Limb (tissue), 2 donors: ENCODE measurements at regions not wholly inside any gene's neighbourhood (a gene's known extent, or its start where the extent isn't known, plus 50 kb on each side); places are given as distances from the start of the nearest gene placed in this dataset.

Experiments used
- DNase-seq, 2 donors: peaks; one replicate each; pipeline ENCODE4 v3.0.0-alpha.2; 2016; ENCODE audit errors: extremely low spot score in 2 of 2

DNA sequence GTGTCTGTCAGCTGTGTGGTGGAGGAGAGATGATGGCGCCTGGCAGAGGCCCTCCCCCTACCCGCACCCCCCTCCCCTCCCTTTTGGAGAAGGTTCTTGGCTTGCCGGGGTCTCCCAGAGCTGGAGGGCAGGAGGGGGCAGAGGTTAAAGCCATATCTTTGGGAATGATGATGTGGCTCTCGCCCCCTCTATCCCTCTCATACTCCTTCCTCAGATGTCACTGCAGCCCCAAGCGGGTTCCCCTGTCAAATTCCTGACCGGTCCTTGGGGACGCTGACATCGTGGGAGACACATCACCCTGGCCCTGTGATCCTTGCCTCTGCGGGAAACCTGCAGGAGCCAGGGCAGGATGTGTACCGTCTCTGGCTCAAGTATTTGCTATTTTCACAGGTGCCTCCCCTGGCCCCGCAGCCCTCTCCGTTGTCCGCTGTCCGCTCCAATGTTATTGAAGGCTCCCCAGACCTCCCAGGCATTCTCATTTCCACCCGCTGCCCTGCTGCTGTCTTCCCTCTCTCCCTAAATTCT is 109.5 kb downstream of the FOXD1 start:
- DNase-seq, result peak in 1 of 2 donors; percentile 44

DNA sequence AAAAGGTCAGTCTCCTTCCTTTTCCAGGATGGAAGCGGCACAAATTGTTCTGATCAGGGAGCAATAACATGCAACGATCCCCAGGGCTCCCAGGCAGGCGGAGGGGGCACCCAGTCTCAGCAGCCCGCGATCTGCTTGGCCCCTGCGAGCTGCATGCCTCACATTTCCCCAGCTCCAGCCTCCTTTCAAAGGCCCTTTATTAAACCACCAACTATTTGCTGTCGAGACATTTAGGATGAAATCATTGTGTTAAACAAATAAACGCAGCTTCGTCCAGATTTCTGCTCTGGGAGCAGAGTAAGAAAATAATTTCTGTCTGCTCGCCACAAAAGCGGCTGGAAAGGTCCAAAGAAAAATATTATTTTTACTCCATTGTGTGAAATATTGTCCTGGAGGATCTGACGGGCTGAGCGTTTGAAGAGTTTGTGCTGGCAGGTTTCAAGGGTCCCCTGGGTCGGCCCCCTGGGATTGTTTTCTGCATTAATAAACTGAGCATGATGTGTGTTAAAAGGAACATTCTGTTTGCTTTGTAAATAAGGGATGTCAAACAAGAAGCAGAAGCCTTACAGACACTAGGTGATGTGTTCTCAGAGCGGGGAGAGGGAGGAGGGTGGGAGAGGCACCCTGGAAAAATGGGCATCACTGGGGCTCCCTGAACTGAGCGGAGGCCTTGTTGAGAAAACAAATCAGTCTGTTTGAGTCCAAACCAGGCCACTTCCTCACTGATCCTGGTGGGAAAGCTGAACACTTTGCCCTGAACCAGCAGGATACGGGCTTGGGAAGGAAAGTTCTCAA is 110.1 kb downstream of the FOXD1 start:
- peak in 1 of 2 donors; percentile 63 for DNase-seq

DNA sequence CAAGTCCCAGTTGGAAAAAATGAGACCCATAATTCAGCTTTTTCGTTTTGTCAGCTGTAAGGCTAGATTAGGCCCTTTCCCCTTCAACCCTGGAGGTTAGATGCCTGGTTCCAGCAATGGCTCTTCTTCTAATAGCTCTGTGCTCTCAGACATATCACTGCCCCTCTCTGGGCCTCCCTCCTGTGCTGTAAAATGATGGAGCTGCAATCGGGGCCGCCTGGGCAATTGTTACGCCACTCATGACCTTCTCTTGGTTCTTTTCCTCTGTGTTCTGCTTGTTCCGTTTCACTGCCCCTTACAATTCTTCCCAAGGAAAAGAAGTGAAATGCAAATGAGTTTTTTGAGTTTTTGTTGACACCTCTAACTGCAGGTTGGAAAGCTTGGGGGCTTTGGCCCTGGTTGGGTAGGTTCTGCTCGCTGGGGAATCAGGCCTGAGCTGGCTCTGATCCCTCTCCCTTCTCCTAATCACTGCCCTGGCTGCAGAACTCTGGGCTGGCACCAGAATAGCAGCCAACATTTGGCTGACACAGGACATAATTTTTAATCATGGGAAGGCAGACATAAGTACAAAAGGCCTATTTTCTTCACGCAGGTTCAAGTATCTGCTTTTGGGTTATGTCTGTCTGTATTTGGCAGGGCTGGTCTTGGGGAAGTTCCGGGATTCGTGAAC is 110.9 kb downstream of the FOXD1 start:
- DNase-seq, result peak in 1 of 2 donors; percentile 29

DNA sequence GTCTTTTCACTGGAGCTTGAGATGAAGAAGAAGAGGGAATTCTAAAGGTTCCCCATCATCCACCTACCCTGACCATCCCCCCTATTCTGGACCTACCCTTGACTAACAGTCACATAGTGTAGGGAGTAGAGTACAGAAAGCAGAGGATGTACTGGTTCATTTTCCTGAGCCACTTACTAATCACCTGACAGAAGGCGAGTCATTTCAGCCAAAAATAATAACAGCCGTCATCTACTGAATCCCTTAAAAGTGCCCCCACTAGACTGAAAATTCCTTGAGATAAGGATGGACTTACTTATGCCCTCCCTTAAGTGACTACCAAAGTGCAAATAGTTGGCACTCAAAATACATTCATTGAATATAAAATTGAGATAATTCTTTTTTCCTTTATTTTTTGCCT is 112.2 kb downstream of the FOXD1 start:
- no peak for DNase-seq

DNA sequence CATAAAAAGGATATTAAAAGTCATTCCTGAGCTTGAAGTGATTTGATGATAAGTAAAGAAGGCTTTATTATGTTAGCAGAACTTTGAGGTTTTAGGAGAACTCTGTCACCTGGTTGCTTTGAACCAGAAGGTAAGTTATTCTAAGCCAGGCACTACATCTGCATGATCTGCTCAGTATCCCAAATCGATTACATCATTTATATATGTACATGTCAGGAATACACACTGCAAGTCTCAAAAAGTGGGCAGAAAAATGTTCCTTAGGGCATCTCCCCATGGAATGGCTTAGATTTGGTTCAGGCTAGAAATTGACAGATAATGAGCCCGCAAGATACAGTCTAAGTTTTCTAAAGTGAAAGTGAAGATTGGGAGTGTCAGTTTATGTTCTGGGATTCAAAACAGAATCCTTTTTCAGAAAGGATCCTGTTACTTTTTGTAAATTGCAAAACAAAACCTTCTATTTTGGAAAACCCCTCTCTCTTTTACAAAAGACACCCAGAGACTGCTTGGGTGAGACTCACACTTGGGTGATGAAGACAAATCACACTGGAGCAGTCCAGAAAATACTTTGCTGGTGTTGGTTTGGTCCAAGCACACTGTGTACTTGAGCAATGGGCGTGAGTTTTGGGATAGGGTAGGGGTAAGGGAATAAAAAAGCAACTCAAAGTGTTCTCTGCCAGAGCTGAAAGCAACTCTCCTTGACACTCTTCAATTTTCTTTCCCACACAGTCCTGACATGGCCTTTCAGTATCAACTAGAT is 114.5 kb downstream of the FOXD1 start:
- no peak for DNase-seq

DNA sequence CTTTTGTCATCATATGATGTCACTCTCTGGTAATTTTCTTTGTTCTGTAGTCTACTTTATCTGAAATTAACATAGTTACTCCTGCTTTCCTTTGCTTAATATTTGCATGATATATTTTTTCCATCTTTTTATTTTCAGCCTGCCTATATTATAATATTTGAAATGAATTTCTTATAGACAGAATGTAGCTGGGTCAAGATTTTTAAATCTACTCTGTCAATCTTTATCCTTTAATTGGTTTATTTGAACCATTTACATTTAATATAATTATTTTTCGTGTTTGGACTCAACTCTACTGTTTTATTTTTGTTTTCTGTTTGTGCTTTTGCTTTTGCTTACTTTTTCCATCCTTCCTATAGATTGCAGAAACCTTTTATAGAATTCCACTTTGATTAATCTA is 118.0 kb downstream of the FOXD1 start:
- DNase-seq, result no peak

DNA sequence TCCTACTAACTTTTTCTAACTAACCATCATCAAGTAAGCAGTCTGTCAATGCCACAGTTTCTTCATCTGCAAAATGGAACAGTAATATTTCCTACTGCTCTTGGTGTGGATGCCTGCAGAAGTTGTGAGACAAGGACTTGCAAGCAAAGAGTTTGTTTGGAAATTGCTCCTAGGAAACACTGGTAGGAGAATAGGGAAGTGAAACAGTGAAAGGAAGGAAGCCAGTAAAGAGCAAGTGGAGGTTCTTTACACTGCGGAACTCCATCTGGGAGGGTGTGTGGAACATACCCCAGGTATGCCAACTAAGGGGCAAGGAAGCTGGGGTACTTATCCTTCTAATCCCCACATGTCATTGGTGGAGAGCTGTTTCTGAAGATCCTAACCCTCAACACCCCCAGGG is 119.9 kb downstream of the FOXD1 start:
- no peak for DNase-seq

DNA sequence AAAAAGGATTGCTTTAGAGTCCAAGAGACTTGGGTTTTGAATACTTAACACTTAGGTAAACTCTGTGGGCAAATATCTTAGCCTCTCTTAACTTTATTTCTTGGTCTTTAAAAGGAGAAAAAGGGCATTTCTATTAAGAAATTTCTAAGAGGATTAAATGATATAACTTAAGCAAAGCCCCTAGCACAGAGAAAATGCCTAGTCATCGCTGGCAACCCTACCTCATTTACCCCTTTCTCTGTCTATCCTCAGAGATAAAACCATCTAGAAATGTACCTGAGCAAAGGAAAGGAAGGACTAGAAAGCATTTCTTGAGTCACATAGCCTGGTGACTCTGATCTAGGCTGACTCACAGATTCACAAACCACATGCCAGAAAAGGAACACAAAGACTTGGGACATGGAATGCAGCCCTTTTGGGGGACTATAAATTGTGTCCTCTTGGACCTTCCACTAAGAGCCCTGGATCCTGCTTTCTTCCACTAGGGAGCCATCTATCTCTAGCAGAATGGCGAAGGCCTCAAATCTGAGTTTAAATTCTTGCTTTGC is 120.6 kb downstream of the FOXD1 start:
- no peak for DNase-seq

DNA sequence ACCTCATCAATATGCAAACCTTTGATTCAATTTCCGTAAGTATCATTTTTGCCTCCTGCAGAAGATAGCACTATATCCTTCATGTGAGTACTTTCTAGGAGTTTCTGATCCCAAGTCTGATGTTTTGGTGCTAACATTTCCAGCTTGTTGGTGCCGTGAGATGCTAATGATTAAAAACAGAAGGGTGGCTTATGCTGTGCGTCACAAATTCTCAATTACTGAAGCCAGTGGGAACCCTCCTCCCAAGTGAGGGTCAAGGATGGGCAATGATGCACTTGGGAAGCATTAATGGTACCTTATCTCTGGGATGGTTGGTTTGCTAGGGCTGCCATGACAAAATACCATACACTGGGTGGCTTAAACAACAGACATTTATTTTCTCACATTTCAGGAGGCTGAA is 123.0 kb downstream of the FOXD1 start:
- no peak for DNase-seq

DNA sequence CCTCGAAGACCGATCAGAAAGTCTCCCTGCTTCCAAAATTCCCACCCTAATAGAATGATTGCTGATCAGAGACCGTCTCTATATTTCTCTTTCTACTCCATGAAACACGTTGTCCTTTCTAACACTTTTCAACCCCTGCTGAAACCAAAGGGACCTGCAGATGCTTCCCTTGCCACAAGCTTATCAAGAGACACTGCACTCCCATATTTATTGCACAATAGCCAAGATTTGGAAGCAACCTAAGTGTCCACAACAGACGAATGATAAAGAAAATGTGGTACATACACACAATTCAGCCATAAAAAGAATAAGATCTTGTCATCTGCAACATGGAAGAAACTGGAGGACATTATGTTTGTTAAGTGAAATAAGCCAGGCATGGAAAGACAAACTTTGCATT is 125.1 kb downstream of the FOXD1 start:
- no peak for DNase-seq

DNA sequence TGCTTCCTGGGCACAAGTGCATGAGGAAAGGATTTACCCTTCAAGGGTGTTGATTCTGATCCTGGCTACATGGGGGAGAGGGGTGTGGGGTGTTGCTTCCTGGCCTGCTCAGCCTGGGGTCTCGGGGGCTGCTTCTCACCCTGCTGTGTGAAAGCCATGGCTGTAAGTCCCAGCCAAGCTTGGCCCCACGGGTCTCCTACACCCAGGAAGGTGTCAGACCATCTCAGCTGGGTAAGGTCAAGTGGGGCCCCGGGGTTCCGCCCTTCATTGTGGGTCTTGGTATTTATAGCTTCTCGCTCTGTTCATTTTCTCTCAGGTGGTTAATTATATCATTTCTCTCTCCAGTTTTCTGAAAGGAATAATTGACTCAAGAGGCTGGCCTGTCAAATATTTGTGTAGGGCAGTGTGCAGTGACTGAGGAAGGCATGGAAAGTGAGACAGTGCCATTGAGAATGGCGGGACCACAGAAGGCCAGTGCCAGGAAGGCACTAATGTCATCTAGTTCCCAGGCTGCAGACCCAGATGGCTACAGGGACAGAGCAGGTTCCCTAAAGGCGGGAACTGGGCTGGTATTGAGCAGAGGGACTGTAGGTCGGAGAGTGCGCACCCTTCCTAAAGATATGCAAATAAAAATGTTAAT is 126.0 kb downstream of the FOXD1 start:
- DNase-seq, result no peak

DNA sequence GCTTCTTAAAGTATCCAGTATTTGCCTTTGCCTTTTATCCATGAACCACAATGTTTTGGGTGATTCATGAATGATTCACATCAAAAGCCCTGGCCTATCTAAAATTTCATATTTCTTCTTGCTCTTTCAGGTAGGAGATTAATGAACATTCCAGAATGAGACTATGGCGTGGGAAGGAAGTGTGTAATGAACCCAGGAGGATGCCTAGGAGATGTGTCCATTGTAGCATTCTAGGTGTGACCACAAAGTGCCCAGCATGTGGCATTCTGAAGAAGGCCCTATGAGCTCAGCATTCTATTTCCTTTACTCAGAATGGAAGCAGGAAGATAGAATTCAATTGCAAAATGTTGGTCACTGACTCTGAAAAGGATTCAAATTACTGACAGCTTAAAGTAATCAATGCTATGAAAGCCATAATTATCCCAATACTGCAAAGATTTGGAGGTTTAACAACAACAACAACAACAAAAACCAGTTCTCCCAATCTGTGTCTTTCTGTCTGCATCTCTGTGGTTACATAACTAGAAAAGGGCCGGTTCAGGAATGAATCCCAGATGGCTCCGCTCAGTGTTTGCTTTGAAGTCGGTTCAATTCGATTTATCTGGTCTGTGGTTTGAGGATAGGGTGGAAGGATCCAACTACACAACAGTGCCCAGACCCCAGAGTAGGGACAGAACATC is 126.7 kb downstream of the FOXD1 start:
- no peak for DNase-seq

DNA sequence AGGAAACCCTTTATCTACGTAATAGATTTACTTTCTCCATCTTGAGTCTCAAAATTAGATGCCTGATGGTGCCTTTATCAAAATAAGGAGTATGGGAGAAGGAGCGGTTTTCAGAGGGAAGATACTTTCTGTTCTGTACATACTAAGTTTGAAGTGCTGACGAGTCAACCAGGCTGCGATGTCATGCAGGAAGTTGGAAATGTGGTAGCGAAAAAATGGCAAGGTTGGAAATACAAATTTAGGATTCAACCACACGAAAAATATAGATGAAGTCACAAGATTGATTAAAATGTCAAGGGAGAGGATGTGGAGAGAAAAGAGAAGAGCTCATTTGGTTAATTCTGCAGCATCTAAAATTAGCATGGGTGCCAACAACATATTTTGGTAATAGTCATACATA is 129.5 kb downstream of the FOXD1 start:
- no peak for DNase-seq

DNA sequence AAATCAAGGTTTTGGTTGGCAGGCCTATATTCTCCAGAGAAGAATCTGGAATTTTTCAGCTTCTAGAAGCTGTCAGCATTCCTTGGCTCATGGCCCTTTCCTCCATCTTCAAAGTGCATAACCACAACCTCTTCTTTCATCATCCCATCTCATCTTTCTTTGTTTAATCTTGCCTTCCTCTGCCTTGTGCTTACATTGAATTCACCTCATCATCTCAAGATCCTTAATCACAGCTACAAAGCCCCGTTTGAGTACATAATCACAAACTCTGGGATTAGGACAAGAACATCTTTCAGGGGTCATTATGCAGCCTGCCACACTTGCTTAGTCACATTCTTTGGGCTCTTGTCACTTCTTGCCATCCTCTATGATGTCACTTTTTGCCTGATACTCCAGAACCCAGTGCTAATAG is 130.3 kb downstream of the FOXD1 start:
- DNase-seq, result no peak

DNA sequence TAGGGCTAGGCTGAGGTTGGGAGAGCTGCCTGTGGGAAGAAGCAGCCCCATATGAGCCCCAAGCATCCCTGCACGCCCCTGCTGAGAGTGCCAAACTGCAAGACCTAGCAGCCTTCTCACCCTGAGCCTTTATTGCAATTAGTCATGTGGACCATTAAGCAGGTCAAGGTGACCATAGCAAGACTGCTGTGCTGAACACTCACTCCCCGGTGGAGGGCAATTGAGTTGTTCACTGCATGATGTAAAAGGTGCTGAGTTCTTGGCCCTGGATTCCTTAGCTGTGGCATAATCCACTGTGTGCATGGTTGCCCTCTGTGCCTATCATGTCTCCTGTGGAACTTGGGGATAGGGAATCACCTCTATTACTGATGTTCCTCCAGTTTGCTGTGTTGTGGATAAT is 131.1 kb downstream of the FOXD1 start:
- no peak for DNase-seq

DNA sequence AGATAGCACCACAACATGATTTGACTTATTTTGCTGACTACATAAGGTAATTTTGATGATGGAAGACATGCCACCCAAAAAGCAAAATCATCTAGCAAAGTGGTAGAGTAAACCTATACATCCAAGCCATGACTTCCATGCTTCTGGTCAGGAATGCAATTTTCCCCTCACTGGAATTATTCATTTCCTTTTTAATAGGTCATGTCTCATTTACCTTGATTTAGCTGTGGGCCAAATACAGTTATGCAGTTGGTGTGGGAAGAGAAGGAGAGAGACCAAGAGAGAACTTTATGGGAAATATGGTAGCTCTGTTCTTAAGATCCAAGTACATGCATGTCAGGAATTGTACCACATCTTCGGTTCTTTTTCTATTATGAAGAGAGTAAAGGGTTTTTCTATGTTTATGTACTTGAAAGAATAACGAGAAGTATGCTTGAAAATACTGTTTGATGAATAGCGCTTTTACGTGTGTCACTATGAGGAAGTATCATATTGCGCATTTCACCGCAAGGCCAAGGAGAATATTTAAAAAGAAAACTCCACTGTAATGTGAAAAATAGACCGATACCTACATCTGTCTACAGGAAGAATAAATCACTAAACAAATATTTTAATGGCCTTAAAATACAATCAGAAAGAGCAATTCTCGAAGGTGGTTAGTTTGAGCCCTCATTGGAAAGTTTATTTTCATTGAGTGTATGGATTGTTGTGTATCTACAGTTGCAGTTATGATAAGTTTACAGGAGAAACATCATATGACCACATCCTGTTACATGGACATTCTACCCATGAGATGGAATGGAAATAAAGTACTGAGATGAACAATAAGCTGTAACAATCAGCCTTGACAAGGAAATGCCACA is 134.0 kb downstream of the FOXD1 start:
- DNase-seq, result no peak

DNA sequence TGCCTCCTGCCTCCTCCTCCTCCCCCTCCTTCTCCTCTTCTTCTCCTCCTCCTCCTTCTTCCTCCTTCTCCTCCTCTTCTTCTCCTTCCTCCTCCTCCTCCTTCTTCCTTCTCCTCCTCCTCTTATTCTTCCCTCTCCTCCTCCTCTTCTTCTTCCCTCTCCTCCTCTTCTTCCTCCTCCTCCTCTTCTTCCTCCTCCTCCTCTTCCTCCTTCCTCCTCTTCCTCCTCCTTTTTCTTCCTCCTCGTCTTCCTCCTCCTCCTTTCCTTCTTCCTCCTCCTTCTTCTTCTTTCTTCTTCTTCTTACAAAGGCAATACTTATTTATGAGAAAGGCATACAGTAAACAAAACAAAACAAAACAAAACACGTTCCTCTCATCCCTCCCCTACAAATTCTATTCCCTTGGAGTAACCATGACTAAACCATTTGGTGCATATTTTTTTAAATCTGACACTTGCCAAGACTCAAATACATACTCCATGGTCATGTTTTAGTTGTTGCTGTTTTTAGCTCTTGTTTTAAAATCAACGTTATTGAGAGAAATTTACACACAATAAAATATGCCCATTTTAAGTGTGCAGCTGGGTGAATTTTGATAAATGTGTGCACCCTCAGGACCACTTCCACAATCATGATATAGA is 135.6 kb downstream of the FOXD1 start:
- no peak for DNase-seq

DNA sequence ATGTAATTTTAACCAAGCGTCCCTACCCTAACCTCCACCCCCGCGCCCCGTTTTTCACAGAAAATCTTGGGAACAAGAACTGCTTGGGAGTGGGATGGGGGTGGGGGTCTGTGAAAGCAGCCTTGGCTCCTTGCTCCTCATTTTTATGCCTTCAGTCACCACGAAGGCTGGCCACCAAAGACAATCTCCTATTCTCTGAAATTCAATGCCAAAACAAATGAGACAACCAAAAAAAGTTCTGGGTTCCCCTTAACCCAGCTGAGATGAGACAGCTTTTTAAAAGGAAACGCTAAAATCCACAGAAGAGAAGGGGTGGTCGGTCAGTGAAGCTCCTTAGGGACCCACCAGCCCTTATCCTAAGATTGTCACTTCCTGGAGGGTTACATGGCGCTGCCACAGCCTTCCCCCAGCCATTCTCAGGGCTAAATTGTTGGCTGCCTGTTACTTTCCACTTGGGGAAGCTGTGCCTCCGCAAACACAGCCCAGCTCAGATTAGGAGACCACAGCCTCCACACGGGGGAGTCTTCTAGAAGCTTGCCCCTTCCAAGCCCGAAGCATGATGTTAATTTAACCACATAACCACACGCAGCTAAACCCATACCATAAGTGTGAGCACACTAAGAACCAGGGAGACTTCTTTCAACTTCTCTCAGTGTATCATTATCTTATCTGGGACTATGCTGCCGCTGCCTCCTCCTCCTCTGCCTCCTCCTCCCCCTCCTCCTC is 136.3 kb downstream of the FOXD1 start:
- DNase-seq, result peak; percentile 39 to 65
